Esophagus muscularis mucosa (tissue), 4 donors: ENCODE measurements at regions not wholly inside any gene's neighbourhood (a gene's known extent, or its start where the extent isn't known, plus 50 kb on each side); places are given as distances from the start of the nearest gene placed in this dataset.

Experiments
- DNase-seq: peaks from one replicate; pipeline ENCODE4 v3.0.0-alpha.2; 2017; ENCODE audit errors: extremely low spot score
- H3K27ac ChIP-seq, 4 donors: fragments of 200-600 bp; sonication (generic); replicated peaks in 1 of 4; 1 replicate in 3 of 4; 2 replicates in 1 of 4; pipeline ENCODE4 v1.5.1; 2016 to 2019; ENCODE audit warnings: mild to moderate bottlenecking in 1 of 4
- H3K27me3 ChIP-seq, 4 donors: fragments of 200-600 bp; sonication (generic); one replicate each; pipeline versions ENCODE4 v1.5.1 to v1.6.0; 2016 to 2019
- H3K36me3 ChIP-seq, 4 donors: fragments of 200-600 bp; sonication (generic); one replicate each; pipeline ENCODE4 v1.5.1; 2016 to 2019
- H3K4me1 ChIP-seq, 4 donors: fragments of 200-600 bp; sonication (generic); one replicate each; pipeline ENCODE4 v1.5.1; 2016 to 2019
- H3K4me3 ChIP-seq, 4 donors: fragments of 200-600 bp; sonication (generic); 1 replicate in 2 of 4; 2 replicates in 2 of 4; pipeline ENCODE4 v1.5.1; 2016 to 2019; ENCODE audit warnings: mild to moderate bottlenecking in 4 of 4, moderate library complexity in 1 of 4
- H3K9me3 ChIP-seq, 4 donors: fragments of 200-600 bp; sonication (generic); 1 replicate in 3 of 4; 2 replicates in 1 of 4; pipeline ENCODE4 v1.5.1; 2016 to 2019
- CTCF ChIP-seq, 3 experiments: fragments of 200-600 bp in 2 of 3; fragments of 450-650 bp in 1 of 3; sonication (generic) in 2 of 3; IDR thresholded peaks; one replicate each; pipeline ENCODE4 v1.5.1; 2017 to 2019; ENCODE audit warnings: antibody characterized with exemption in 3 of 3, mild to moderate bottlenecking in 2 of 3, moderate library complexity in 1 of 3
- EP300 ChIP-seq: sonication (generic); formaldehyde crosslinking; IDR thresholded peaks from one replicate; pipeline ENCODE4 v1.6.1; 2017; ENCODE audit warnings: antibody characterized with exemption
- POLR2A ChIP-seq: fragments of 450-650 bp; IDR thresholded peaks from one replicate; pipeline ENCODE4 v1.6.1; 2017; ENCODE audit warnings: antibody characterized with exemption, moderate library complexity, mild to moderate bottlenecking, low read depth
- POLR2AphosphoS5 ChIP-seq, 2 donors: sonication (generic); formaldehyde crosslinking; IDR thresholded peaks; one replicate each; pipeline ENCODE4 v1.6.1; 2017; ENCODE audit warnings: antibody characterized with exemption in 2 of 2
- WGBS: methylation state at CpG from one replicate; pipeline ENCODE4 v1.1.5; 2018; 5-methylcytosine and 5-hydroxymethylcytosine counted together
- intact Hi-C: fragments of 100-400 bp; cut with DNase I; formaldehyde crosslinking; loops from one replicate; pipeline ENCODE4 v1.15.1; 2023

- no peaks in the 10 kb centered on the region for H3K36me3 ChIP-seq
- no peak for DNase-seq
- no peaks in the 10 kb centered on the region for H3K27me3 ChIP-seq
- TF ChIP-seq CTCF (IDR thresholded peaks at IDR 0.05), result no peak
- no peak for TF ChIP-seq EP300
- no peak for TF ChIP-seq POLR2A
- TF ChIP-seq POLR2AphosphoS5 (IDR thresholded peaks at IDR 0.05), result no peak
- H3K4me3 ChIP-seq, result no peak overlapping the region
- WGBS, result 41% methylated on average over 1 of the region's 1 CpG
- no peak overlapping the region for H3K27ac ChIP-seq
- no peaks in the 10 kb centered on the region for H3K4me1 ChIP-seq
- intact Hi-C loops, result no loop called here
- peaks cover 0 to 5% (median 0%) of the 10 kb centered on the region in 4 donors for H3K9me3 ChIP-seq
Observed at GRCh38 chr9:75539523-75539922, 350.9 kb upstream of the PCSK5 start.

GRCh38 chr9:75540185-75540584 lies 350.3 kb upstream of the PCSK5 start:
- H3K27ac ChIP-seq, result no peak overlapping the region
- WGBS, result 86% methylated on average over 1 of the region's 1 CpG
- H3K36me3 ChIP-seq, result no peaks in the 10 kb centered on the region
- DNase-seq, result no peak
- H3K4me3 ChIP-seq, result no peak overlapping the region
- TF ChIP-seq CTCF (IDR thresholded peaks at IDR 0.05) (no peak), EP300 (no peak), POLR2AphosphoS5 (IDR thresholded peaks at IDR 0.05) (no peak), POLR2A (no peak)
- peaks cover 0 to 5% (median 0%) of the 10 kb centered on the region in 4 donors for H3K9me3 ChIP-seq
- intact Hi-C loops, result no loop called here
- no peaks in the 10 kb centered on the region for H3K27me3 ChIP-seq
- no peaks in the 10 kb centered on the region for H3K4me1 ChIP-seq

- WGBS, result 96% methylated on average over 1 of the region's 1 CpG
- no peaks in the 10 kb centered on the region for H3K9me3 ChIP-seq
- H3K27ac ChIP-seq, result no peak overlapping the region
- no peaks in the 10 kb centered on the region for H3K36me3 ChIP-seq
- no peak for DNase-seq
- no peak overlapping the region for H3K4me3 ChIP-seq
- intact Hi-C loops, result no loop called here
- H3K27me3 ChIP-seq, result no peaks in the 10 kb centered on the region
- H3K4me1 ChIP-seq, result no peaks in the 10 kb centered on the region
- TF ChIP-seq CTCF (IDR thresholded peaks at IDR 0.05) (no peak), POLR2A (no peak), POLR2AphosphoS5 (IDR thresholded peaks at IDR 0.05) (no peak), EP300 (no peak)
Observed at GRCh38 chr9:75541734-75542133, 348.7 kb upstream of the PCSK5 start.

- Histone ChIP-seq H3K9me3 (no peaks in the 10 kb centered on the region), H3K27me3 (no peaks in the 10 kb centered on the region), H3K4me3 (no peak overlapping the region), H3K4me1 (no peaks in the 10 kb centered on the region), H3K27ac (no peak overlapping the region), H3K36me3 (no peaks in the 10 kb centered on the region)
- TF ChIP-seq POLR2A (no peak), EP300 (no peak), POLR2AphosphoS5 (IDR thresholded peaks at IDR 0.05) (no peak), CTCF (IDR thresholded peaks at IDR 0.05) (no peak)
- no peak for DNase-seq
- intact Hi-C loops, result no loop called here
Observed at GRCh38 chr9:75544815-75545214, 345.7 kb upstream of the PCSK5 start.

GRCh38 chr9:75545287-75545686 lies 345.2 kb upstream of the PCSK5 start:
- H3K9me3 ChIP-seq, result no peaks in the 10 kb centered on the region
- H3K4me1 ChIP-seq, result no peaks in the 10 kb centered on the region
- WGBS, result 59% methylated on average over 3 of the region's 3 CpGs
- TF ChIP-seq CTCF (IDR thresholded peaks at IDR 0.05), result no peak
- no peak for TF ChIP-seq POLR2A
- TF ChIP-seq POLR2AphosphoS5 (IDR thresholded peaks at IDR 0.05), result no peak
- no peak for TF ChIP-seq EP300
- no peak overlapping the region for H3K4me3 ChIP-seq
- no peak for DNase-seq
- intact Hi-C loops, result no loop called here
- no peaks in the 10 kb centered on the region for H3K27me3 ChIP-seq
- no peak overlapping the region for H3K27ac ChIP-seq
- no peaks in the 10 kb centered on the region for H3K36me3 ChIP-seq
